ENCODE measurements at regions not wholly inside any gene's neighbourhood (a gene's known extent, or its start where the extent isn't known, plus 50 kb on each side); places are given as distances from the start of the nearest gene placed in this dataset.

- TF ChIP-seq CTCF (IDR thresholded peaks at IDR 0.05) (no peak), POLR2A (IDR thresholded peaks at IDR 0.05) (no peak), EP300 (IDR thresholded peaks at IDR 0.05) (no peak), POLR2AphosphoS5 (IDR thresholded peaks at IDR 0.05) (no peak)
- H3K27me3 ChIP-seq, result peaks cover 11% of the 10 kb centered on the region
- WGBS, result 67% methylated on average over 5 of the region's 12 CpGs
These were observed 202.9 kb upstream of the TCERG1L start for GRCh38 chr10:131514454-131514853.

DNA sequence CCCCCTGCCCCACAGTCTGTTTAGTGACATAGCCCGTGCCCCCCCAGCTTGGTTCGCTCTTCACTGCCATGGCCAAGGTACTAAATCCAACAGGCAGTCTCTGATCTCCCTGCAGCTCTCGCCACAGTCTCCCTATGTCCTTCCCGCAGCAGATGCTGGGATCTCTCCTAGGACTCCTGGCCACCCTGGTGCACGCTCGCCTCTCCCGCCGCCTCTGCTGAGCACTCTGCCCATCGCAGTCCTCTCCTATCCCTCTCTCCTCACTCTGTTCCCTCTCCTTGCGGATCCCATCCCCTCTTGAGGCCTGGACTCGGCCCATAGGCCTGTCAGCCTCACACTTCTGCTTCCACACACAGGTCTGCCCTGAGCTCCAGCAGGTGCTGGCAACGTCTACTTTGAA, 204.8 kb upstream of the TCERG1L start:
- Histone ChIP-seq H3K9me3 (no peaks in the 10 kb centered on the region), H3K4me1 (peaks cover 4% of the 10 kb centered on the region), H3K36me3 (no peaks in the 10 kb centered on the region), H3K4me3 (no peak overlapping the region), H3K27me3 (peaks cover 11% of the 10 kb centered on the region), H3K27ac (no peak overlapping the region)
- no peak for DNase-seq (ENCODE audit: low spot score in 2 of 2)
- 87% methylated on average over 12 of the region's 12 CpGs for WGBS
- no peak for TF ChIP-seq EP300 (IDR thresholded peaks at IDR 0.05)
- no peak for TF ChIP-seq CTCF (IDR thresholded peaks at IDR 0.05)
- TF ChIP-seq POLR2A (IDR thresholded peaks at IDR 0.05), result no peak

More at GRCh38 chr10:131514454-131514853, 202.9 kb upstream of the TCERG1L start:
- H3K27ac ChIP-seq, result no peak overlapping the region
- no peaks in the 10 kb centered on the region for H3K36me3 ChIP-seq
- H3K4me3 ChIP-seq, result no peak overlapping the region
- DNase-seq (ENCODE audit: low spot score in 2 of 2), result no peak
- no peaks in the 10 kb centered on the region for H3K9me3 ChIP-seq
- H3K4me1 ChIP-seq, result peaks cover 4% of the 10 kb centered on the region

DNA sequence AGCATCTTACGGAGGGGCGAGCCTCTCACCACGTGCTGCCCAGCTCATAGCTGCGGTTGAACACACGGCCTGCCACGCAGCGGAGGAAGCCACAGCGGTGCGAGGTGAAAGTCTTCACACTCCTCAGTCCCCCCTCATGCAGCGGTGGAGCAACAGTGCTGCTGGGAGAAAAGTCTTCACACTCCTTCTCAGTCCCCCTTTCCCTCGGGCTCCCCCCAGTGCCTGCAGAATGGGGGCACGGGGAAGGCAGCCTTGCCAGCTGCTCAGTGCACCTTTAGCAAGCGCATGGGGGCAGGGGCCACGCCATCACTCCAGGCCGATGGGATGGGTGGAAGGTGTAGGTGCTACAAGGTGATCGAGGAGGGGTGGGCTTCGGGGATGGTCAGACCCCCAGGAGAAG, 206.3 kb upstream of the TCERG1L start:
- TF ChIP-seq EP300 (IDR thresholded peaks at IDR 0.05) (no peak), POLR2A (IDR thresholded peaks at IDR 0.05) (no peak)
- DNase-seq (ENCODE audit: low spot score in 2 of 2), result no peak
- no peak overlapping the region for H3K27ac ChIP-seq
- H3K4me1 ChIP-seq, result peaks cover 4% of the 10 kb centered on the region
- H3K4me3 ChIP-seq, result no peak overlapping the region
- H3K9me3 ChIP-seq, result no peaks in the 10 kb centered on the region
- no peaks in the 10 kb centered on the region for H3K36me3 ChIP-seq
- 91% methylated on average over 17 of the region's 17 CpGs for WGBS
- H3K27me3 ChIP-seq, result peaks cover 11% of the 10 kb centered on the region

DNA sequence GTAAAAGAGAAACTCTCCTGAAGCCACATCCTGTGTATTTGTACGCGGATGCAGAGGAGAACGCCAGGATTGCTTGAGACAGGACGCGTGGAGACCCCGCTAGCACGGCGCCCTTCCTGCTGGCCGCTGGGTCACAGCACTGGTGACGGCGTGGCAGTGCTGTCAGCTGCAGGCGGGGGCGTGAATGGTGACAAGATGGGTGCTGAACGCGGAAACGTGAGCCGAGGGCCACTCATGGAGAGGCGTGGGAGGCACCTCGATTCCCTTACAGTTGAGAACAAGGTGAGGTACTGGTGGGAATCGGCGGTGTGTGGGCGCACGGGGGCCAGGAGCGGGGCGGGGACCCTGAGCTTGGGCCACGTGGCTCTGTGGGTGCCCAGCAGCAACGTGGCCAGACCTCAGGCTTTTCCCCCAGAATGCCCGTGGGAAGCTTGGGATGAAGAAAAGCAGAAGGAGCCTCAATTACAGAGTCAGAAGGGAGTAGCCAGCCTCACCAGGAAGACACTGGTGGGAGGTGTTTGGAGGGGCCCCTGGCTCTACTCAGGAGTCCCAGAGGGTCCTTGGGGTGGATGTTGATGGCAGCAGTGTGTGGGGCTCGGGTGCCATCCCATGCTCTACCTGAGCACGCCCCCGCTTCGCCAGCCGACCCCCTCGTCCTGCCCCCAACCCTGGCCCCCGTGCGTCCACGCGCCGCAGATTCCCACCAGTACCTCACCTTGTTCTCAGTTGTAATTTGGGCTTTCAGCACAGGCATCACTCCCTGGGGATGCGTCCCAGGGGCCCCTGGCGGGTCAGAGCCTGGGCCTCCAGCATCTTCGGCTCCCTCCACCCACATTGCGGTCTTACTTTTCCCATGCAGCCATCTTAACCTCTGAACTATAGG, 208.4 kb upstream of the TCERG1L start:
- Histone ChIP-seq H3K4me1 (no peaks in the 10 kb centered on the region), H3K27ac (no peak overlapping the region), H3K36me3 (no peaks in the 10 kb centered on the region), H3K27me3 (peaks cover 2% of the 10 kb centered on the region), H3K9me3 (peaks cover 7% of the 10 kb centered on the region), H3K4me3 (no peak overlapping the region)
- DNase-seq (ENCODE audit: low spot score in 2 of 2), result no peak
- 87% methylated on average over 38 of the region's 43 CpGs for WGBS
- TF ChIP-seq CTCF (IDR thresholded peaks at IDR 0.05) (no peak), POLR2A (IDR thresholded peaks at IDR 0.05) (no peak), EP300 (IDR thresholded peaks at IDR 0.05) (no peak)

GRCh38 chr10:131531265-131532190, 220.0 kb upstream of the TCERG1L start:
- no peaks in the 10 kb centered on the region for H3K4me1 ChIP-seq
- H3K4me3 ChIP-seq, result no peak overlapping the region
- no peaks in the 10 kb centered on the region for H3K36me3 ChIP-seq
- H3K27me3 ChIP-seq, result no peaks in the 10 kb centered on the region
- no peak overlapping the region for H3K27ac ChIP-seq
- H3K9me3 ChIP-seq, result no peaks in the 10 kb centered on the region
- DNase-seq (ENCODE audit: low spot score in 2 of 2), result no peak
- 86% methylated on average over 11 of the region's 25 CpGs for WGBS
- TF ChIP-seq POLR2A (IDR thresholded peaks at IDR 0.05) (no peak), CTCF (IDR thresholded peaks at IDR 0.05) (no peak), POLR2AphosphoS5 (IDR thresholded peaks at IDR 0.05) (no peak), EP300 (IDR thresholded peaks at IDR 0.05) (no peak)

Measured in suprapubic skin (tissue), 4 donors.